OCI-LY7 (cell line): ENCODE measurements at regions not wholly inside any gene's neighbourhood (a gene's known extent, or its start where the extent isn't known, plus 50 kb on each side); places are given as distances from the start of the nearest gene placed in this dataset.

Source experiments
- EZH2phosphoT487 ChIP-seq: fragments of 200-600 bp; sonication (generic); IDR thresholded peaks from 2 replicates; pipeline ENCODE4 v1.6.1; 2018; ENCODE audit warnings: low read depth, borderline replicate concordance, mild to moderate bottlenecking, mixed run types, antibody characterized with exemption, low read length, moderate library complexity, mixed read lengths
- TF ChIP-seq, protein P1 (sequence below): fragments of 200-600 bp; sonication (generic); conservative IDR thresholded peaks from 2 replicates; pipeline ENCODE4 v1.5.1; 2014; ENCODE audit warnings: mild to moderate bottlenecking, antibody characterized with exemption, low read length, moderate library complexity, mixed read lengths

DNA sequence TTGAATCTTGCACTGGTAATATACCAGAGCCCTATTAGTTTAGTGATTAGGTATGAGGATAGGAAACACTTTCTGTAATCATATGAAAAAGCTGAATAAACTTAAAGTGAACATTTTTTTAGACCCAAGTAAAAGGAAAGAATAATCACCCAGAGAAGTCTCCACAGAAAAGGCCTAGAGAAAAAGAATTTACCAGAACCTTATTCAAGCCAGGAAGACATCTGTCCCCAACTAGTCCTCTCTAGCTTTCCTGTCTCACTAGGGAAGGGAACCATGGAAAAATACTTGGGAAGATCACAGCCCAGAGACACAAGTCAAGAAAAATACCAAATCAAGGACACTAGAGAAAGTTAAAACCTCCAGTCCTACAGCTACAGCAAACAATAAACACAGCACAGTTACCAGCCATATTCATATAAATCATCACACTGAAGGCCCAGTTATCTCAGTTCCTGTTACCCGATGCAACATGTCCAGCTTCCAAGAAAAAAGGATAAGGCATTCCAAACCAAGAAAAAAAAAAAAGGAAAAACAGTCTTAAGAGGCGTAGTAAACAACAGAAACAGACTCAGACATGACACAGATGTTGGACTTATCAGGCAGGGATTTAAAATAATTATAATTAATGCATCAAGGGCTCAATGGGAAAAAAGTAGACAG lies 461.5 kb downstream of the IRS1 start:
- TF ChIP-seq, protein P1, sequence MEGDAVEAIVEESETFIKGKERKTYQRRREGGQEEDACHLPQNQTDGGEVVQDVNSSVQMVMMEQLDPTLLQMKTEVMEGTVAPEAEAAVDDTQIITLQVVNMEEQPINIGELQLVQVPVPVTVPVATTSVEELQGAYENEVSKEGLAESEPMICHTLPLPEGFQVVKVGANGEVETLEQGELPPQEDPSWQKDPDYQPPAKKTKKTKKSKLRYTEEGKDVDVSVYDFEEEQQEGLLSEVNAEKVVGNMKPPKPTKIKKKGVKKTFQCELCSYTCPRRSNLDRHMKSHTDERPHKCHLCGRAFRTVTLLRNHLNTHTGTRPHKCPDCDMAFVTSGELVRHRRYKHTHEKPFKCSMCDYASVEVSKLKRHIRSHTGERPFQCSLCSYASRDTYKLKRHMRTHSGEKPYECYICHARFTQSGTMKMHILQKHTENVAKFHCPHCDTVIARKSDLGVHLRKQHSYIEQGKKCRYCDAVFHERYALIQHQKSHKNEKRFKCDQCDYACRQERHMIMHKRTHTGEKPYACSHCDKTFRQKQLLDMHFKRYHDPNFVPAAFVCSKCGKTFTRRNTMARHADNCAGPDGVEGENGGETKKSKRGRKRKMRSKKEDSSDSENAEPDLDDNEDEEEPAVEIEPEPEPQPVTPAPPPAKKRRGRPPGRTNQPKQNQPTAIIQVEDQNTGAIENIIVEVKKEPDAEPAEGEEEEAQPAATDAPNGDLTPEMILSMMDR = no peak
- TF ChIP-seq EZH2phosphoT487 = no peak
